Hippocampal formation (tissue), 2 donors: ENCODE measurements at regions not wholly inside any gene's neighbourhood (a gene's known extent, or its start where the extent isn't known, plus 50 kb on each side); places are given as distances from the start of the nearest gene placed in this dataset.
"Not testable (repeated sequence)": the region's sequence is repeated elsewhere in the genome, so short reads cannot be mapped to it uniquely, and the experiment has no call there.

ENCODE experiments used
- DNase-seq, 2 donors: peaks; one replicate each; lab custom pipeline; 2025; lab: John Stamatoyannopoulos, UW

DNA sequence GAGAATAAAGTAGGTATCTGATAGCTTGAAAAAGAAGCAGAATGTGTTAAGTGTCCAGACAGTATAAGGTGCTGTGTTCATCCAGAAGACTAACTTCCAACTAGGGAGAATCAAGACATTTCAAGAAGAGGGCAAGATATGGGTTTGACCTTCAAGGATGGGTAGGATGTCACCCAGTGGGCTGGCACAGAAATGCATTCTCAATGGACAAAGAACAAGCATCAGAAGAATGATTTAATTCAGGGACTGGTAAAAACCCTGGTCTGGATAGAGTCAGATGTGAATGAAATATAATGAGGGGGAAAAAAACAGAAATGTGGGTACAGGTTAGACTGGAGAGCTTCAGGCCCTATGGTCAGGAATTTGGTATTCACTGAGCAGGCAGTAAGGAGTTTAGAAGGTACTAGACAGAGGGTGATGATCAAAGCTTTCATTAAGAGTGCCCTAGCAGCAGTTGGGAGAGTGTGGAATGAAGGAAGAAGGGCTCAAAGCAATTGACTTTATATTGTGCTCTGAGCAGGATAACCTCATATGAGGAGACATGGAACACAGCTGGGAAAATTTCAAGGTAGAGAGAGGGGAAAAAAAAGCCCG is 180.7 kb upstream of the ANK3 start:
- peak in 1 of 2 donors; percentile 46 for DNase-seq

DNA sequence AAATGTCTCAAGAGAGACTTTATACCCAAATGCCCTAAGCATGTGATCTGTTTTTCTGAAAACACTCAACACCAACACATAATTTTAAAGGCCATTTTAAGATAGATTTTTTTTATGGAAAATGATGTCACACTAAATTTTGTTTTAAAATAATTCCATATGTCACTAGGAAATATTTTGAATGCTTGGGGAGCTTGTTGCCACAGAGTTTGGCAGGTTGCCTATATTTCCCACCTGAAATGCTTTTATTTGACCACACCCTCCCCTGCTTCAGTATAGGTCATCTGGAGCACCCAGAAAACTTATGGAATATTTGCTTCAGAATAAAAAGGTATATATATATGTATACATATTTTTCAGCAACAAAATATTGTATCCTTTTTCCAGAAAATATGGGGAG is 180.0 kb upstream of the ANK3 start:
- no peak for DNase-seq

DNA sequence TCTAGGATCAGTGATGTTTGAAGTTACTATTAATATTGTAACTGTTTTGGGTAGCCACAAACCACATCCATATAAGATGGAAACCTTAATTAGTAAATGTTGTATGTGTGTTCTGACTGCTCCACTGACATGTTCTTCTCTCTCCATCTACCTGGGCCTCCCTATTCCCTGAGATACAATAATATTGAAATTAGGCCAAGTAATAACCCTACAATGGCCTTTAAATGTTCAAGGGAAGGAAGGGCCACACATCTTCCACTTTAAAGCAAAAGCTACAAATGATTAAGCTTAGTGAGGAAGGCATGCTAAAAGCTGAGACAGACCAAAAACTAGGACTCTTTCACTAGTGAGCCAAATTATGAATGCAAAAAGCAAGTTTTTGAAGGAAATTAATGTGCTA is 176.4 kb upstream of the ANK3 start:
- no peak for DNase-seq

DNA sequence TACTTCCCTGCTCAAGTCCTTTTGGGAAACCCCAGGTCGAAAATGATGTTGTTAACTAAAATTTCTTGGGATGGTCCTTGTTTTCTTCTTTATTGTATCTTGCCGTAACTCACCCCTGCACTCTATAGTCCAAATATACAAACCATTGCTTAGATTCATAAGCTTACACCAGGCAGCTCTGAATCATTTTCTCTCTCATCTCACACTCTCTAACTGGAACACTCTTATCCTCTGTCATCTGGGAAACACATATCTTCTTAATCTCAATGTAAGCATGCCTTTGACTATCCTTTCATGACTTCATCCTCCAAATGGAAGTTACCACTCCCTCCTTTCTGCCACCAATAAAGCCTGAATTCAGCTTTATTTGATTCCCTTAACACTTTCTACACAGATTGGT is 175.8 kb upstream of the ANK3 start:
- no peak for DNase-seq

DNA sequence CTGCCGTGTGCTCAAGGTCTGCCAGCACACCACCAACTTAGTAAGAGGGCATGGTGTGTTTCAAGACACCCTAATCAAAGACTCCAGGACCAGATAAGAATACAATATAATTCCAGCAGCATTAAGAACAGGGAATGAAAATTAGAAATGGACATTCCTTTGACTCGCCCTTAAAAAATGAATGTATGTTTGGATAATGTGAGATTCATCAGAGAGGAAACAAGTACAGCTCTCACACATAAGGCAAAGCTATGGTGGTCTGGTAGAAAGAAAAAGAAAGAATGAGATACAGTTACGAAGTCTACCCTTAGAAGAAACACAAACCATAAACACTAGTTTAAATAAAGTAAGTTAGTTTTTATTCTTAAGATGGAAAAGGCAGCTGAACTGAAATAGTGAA is 174.8 kb upstream of the ANK3 start:
- DNase-seq = no peak

DNA sequence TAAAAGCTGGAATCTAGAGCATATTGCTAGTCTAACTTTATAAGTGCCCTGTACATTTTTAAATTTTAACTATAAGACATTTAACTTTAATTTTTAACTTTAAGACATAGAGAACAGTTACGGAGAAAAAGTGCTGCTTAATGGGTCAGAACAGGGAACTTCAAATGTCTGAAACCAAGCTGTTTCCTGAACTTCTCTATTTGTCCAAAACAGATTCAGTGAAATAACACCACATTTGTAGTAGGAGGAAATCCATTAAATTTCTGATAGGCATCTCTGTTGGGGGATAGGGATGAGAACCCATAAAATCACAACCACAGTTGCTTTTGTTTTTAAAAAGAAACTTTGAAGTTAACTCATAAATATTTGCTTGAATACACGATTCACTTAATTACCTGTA is 170.8 kb upstream of the ANK3 start:
- DNase-seq = no peak

DNA sequence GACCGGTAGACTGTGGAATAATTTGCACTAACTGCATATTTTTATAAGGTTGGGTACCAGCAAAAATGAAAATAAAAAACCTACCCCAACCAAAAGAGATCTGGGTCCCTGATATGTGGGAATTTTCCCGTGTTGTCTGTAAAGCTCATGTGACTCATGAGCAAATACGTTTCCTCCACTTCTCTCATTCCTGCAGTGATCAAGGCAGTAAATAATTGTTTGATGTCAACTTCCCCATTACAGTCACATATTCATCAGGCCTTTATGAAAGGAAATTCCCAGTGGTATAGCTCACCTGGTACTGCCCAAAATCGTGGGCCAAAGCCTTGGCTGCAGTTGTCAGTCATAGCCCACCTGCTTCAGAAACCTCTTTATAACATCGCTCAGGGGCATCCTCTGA is 166.0 kb upstream of the ANK3 start:
- no peak for DNase-seq

DNA sequence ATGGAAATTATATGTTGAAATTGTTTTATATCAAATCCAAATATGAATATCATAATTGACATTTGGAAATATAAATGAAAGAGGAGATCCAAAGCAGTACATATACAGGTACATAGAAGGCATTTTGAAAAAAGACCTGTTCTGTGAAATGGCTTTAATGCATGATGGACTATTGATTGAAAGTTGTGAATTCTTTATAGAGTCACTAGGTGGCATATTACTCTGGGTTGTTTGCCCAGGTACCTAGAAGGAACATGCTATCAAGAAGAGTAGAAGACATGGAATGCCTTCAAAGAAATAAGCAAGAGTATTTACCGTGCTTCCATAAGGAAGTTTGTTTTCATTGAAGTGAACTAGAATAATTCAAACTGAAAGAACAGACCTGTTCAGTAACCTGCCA is 160.0 kb upstream of the ANK3 start:
- no peak for DNase-seq

DNA sequence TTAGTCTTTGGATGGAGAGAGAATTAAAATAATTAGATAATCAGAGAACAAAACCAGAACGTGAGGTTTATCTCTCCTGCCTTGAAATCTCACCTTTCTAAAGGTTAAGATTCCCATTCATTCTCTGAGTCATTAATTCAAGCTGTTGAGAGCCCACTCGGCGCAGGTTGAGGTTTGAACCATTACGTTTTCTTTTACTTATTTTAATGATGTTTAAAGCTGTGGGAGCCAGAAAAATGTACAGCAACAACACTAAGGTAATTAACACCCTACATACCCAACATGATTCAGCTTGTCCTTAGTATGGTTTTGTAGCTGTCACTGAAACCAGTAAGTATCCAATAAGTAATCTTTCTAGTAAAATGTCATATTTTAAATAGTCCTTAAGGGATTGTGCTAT is 153.0 kb upstream of the ANK3 start:
- DNase-seq = no peak

DNA sequence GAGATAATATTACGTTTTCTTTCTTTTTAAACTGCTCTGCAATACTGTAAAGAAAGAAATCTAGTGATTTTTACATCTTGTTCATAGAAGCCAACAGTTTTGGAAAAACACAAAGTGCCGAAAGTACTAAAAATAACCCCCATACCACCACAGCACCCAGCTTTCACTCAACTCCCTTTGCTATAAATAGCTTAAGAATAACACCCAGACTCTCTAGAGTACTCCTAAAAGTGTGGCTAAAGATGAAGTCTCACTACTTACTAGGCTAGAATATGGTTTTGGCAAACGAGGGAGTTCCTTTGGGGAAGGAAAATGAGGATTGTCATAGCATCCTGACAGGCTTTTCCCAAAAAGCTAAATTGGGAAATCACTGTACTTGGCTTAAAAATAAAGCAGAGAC is 151.8 kb upstream of the ANK3 start:
- no peak for DNase-seq

DNA sequence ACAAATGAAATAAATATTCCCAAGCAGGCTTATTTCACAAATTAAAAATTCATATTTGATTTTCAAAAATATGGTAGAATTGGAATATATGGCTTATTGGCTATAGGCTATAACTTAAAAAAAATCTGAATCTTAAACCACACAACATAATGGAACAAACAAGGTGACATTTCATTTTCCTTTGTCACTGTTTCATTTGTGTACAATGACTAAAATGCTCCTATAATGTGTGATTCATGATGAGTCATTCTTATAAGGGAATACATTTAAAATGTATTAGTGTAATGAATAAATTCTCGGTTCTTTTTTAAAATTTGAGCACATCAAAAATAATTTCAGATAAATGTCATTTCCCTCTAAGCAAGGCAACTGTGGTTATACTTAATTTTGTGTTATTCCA is 148.0 kb upstream of the ANK3 start:
- no peak for DNase-seq

DNA sequence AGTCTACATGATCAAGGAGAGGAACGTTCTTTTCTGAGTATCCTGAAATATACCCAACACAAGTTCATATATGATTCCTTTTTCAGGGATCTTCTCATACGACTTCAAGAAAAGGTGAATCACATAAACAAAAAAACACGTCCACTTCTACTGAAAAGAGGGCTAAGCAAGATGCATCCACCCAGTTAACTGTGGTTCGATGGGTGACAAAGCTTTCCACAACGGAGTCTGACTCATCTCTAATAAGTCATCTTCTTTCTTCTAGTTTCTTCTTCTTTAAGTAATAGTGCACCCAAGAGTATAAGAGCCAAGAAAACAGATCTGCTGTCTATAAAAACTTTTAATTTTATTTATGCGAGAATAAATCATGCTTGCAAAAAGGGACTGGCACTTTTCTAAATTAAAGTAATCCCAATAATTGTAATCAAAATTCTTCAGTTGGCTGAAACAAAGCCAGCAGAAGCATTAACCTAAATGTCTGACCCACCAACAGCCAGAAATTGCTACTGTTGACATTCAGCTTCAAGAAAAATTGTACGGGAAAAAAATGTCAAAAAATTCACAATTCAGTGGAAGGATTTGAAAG is 146.9 kb upstream of the ANK3 start:
- DNase-seq = no peak

DNA sequence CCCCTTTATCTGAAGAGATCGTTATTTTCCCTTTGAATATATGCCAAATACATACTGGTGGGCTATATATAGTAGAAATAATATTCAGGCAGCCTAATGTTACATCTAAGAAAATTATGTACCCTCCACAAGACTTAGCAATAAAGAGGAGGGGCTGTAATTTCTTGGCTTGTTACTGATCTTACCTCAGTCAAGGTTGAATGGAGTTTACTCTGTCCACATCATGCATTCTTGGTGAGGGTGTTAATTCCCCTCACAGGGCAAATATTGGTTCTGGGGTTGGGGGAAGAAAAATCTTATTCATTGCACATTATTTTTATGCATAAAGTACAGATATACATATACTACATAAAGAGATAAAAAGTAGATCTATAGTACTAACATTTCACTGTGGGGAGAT is 145.8 kb upstream of the ANK3 start:
- DNase-seq = no peak

DNA sequence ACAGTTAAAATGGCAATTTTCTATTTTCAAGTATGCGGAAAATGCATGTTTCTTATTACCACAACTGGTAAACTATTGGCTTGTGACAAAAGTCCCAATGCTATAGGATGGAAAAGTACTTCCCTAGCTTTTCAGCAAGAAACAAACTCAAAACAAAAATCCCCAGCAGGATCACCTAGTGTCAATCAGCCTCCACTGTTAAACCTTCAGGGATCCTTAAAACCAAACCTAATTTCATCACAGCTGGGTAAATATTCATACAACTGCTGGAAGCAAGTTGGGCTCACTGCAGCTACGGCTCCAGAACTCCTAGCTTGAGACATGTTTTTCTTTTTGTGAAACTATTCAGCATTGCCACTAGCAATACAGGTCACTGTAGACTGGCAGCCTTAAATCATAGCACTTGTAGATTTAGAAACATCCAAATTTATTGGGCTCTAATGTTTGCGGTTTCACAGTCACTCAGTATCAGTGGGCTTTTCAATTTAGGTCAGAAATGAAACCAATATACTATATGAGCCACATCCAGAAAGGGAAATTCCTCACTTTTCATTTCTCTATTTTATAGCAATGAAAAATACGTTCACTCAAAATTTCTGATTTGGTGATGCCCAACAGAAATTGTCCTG is 145.2 kb upstream of the ANK3 start:
- no peak for DNase-seq

DNA sequence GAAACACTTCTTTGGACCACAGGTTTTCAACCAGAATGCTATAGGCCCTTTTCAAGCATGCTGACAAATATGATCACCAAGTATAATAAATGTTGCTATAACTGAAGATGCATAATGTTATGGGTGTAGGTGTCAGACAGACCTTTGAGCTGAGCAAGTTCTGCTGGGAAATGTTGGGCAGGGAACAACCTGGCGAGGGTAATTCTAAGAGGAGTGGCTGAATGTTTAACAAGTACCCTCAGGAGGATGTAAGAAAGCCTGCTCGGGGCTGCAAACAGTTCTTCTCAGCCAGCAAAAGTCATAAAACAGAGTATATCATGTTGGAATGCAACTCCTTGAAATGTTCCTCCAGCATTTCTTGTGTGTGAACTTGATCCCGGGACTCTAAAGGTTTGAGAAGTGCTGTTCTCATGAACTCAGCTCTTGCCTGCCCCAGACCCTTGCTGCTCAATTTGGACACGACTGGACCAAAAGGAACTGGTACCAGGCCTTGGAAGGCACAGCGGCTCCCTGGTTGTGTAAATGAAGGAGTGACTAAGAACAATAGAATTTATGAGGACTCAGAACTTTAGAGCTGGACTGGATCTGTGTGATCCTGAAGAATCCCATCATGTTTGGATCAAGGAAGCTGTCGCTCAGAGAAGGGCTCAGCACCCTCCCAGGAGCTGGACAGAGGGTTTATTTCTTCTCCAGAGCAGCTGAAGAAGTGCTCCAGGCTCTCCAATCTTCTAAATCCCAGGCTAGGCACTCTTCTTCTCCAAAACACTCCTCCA is 143.2 kb upstream of the ANK3 start:
- DNase-seq = no peak

DNA sequence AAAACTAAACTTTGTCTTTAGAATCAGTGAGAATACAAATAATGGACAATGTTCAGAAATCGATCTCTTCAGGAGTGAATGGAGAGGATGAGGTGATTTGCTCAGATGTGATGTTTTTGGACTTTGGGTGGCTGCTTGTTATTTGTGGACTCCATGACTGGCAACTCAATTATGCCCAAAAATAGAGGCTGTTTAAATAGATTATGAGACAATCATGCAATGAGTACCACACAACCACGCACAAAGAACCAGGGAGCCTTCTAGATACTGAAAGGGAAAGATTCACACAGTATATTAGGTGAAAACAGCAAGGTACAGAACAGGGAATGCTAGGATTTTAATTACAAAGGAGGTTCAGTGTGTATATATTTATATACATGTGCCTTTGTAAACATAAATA is 141.3 kb upstream of the ANK3 start:
- no peak for DNase-seq

DNA sequence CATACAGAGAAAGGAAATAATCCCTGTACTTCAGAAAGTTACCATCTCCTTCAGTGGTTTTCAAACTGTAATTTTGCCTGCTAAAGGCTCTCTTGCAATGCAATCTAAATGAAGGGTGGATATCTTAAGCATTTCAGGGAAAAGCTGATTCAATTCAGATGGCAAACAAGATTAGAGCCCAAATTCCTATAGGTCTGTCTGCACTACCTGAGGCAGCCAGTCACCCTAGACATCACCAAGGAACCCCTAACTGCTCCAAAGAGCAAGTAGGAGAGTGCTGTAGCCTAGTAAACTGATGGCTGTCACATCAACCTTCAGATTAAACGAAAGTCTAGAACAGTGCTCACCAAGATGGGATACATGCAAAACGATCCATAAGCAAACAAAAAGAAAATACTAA is 138.0 kb upstream of the ANK3 start:
- DNase-seq = no peak

DNA sequence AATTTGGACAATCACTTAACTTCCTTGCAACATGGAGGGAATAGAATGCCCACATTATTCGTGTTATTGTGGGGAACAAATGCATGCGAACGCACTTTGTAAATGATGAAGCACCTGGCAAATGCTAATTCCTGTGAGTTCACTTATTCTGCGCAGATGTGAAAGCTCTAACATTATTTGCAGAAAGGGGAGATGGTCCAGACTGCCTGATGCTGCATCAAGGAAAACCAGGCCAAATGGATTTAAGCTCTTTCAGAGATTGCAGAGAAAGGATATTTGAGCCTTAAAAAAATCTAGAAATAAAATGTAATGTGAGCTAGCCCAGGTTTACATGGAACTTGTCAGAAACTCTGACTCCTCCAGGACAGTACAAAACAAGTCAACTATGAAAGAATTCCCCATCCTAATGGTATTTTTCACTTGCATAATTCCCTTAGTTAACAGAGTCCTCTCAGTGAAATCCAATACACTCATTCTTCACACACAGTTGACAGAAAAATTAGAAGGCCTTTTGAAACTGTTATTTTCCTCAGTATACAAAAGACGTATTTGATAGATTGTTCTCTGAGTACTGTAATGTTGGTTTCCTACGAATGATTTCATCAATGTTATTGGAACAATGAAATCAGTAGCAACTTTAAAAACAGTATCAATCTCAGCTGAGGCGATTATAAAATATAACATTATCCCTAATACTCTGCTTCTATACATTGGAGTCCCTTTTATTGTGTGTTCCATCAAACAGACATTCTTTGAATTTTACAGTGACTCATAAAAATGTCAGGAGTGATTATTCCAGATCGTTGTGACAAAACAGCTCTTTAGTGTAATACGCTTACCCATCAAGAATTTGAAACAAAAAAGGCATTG is 136.3 kb upstream of the ANK3 start:
- DNase-seq = peak in 1 of 2 donors; percentile 52

DNA sequence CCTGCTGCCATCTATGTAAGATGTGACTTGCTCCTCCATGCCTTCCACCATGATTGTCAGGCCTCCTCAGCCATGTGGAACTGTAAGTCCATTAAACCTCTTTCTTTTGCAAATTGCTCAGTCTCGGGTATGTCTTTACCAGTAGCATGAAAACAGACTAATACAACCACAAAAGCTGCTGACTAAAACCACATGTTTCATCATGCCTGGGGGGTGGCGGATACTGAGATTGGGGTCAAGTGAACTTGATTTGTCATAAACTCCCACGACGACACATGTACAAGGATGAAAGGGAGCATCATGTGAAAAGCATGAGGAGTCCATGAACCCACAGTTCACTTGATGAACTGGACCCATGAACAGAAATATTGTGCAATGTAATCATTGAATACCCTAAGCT is 134.9 kb upstream of the ANK3 start:
- no peak for DNase-seq

DNA sequence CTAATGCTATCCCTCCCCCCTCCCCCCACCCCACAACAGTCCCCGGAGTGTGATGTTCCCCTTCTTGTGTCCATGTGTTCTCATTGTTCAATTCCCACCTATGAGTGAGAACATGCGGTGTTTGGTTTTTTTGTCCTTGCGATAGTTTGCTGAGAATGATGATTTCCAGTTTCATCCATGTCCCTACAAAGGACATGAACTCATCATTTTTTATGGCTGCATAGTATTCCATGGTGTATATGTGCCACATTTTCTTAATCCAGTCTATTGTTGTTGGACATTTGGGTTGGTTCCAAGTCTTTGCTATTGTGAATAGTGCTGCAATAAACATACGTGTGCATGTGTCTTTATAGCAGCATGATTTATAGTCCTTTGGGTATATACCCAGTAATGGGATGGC is 133.7 kb upstream of the ANK3 start:
- not testable (repeated sequence) for DNase-seq

DNA sequence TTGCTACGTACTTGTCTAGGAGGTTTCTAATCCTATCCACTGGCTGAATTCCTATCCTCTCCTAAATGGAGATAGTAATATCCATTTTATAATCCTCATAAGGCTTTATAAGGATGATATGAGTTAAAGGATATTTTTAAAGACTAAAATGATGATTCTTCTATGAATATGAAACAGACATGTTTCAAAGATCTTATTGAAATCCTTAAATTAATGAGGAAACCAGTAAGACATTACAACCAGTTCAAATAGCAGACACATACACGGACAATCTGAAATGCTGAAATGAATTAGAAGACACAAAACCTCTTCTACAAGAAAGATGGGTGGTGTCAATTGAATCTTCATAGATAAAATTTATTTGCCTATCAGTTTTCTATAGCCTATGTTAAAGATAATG is 132.9 kb upstream of the ANK3 start:
- no peak for DNase-seq

DNA sequence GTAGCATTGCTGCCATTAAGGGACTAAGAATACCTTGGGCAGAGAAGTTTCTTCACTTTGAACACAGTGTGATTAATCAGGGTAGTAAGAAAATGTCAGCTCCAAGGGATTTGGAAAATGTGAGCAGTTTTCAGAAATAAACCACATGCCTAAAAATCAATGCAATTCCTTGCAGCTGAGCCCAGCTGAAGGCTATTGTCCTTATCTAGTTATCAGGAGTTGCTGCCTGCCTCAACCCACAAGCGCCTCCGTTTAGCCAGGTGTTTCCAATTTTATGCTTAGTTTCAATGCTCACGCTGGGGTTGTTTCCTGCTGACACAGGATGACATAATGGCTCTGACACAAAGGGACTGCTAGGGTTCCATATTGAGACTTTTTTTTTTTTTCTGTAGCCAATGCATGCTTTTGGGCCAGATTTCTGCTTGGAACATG is 132.3 kb upstream of the ANK3 start:
- no peak for DNase-seq
